ENCODE measurements at regions not wholly inside any gene's neighbourhood (a gene's known extent, or its start where the extent isn't known, plus 50 kb on each side); places are given as distances from the start of the nearest gene placed in this dataset.

DNA sequence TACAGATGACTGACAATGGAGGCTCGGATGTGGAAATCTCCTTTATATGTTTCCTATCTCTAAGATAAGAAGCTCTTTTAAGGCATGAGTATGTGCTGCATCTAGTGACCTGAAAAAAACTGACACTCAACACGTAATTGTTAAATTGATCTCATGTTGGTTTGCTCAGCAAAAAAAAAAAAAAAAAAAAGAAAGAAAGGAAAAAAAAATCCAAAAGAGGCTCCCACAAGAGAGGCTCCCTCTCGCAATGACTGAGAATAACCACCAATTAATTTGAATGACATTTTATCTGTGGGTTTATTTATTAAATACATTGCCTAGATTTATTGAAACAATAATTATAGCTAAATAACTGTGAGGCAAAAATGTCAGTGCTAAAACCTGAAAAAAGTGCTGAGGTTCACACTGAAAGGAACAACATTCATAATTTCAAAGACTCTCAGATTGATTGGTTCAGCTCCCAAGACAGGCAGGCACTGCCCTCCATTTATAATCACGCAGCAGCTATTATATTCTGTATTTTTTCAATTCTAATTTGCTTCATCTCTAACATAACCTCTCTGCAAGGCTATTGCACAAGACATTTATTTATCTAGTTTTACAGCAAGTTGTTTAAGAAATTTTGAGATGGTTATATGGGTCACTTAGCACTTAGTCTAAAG lies 184.5 kb upstream of the TMPRSS15 start:
- TF ChIP-seq, protein P1, sequence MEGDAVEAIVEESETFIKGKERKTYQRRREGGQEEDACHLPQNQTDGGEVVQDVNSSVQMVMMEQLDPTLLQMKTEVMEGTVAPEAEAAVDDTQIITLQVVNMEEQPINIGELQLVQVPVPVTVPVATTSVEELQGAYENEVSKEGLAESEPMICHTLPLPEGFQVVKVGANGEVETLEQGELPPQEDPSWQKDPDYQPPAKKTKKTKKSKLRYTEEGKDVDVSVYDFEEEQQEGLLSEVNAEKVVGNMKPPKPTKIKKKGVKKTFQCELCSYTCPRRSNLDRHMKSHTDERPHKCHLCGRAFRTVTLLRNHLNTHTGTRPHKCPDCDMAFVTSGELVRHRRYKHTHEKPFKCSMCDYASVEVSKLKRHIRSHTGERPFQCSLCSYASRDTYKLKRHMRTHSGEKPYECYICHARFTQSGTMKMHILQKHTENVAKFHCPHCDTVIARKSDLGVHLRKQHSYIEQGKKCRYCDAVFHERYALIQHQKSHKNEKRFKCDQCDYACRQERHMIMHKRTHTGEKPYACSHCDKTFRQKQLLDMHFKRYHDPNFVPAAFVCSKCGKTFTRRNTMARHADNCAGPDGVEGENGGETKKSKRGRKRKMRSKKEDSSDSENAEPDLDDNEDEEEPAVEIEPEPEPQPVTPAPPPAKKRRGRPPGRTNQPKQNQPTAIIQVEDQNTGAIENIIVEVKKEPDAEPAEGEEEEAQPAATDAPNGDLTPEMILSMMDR (IDR thresholded peaks at IDR 0.05; ENCODE audit: insufficient read depth, low read depth, low read length), result no peak
- no peak for TF ChIP-seq EZH2 (IDR thresholded peaks at IDR 0.05; ENCODE audit: insufficient read depth, low read length)

Measured in astrocyte (in vitro differentiated cells and primary cell).